Gastrocnemius medialis (tissue), 4 donors: ENCODE measurements at regions not wholly inside any gene's neighbourhood (a gene's known extent, or its start where the extent isn't known, plus 50 kb on each side); places are given as distances from the start of the nearest gene placed in this dataset.

Experiments
- POLR2A ChIP-seq, 2 donors: fragments of 450-650 bp; IDR thresholded peaks; one replicate each; pipeline ENCODE4 v1.6.1; 2017; ENCODE audit warnings: antibody characterized with exemption in 2 of 2, mild to moderate bottlenecking in 2 of 2, moderate library complexity in 2 of 2
- TF ChIP-seq, protein P1 (sequence below), 5 experiments: fragments of 450-650 bp in 3 of 5; fragments of 200-600 bp in 2 of 5; sonication (generic) in 2 of 5; IDR thresholded peaks in 4 of 5; conservative IDR thresholded peaks in 1 of 5; 1 replicate in 4 of 5; 2 replicates in 1 of 5; pipeline ENCODE4 v1.5.1; 2016 to 2019; ENCODE audit warnings: antibody characterized with exemption in 5 of 5, mild to moderate bottlenecking in 3 of 5, moderate library complexity in 3 of 5

DNA sequence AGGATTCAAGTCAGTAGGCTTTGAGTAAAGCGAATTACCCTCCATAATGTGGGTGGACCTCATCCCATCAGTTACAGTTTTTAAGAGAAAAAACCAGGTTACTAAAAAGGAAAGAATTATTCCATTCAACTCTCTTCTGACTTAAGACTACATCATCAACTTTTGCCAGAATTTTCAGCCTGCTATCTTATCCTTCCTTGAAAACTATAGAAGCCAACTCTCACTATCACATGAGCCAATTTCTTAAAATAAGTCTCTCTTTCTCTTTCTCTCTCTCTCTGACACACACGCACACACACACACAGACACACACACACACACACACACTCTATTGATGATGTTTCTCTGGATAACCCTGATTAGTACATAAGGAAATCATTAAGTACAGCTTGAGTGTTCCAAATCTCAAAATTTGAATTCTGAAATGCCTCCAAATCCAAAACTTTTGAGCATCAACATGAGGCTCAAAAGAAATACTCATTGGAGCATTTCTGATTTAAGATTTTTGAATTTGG, 217.0 kb upstream of the PRR20A start:
- no peak for TF ChIP-seq POLR2A (IDR thresholded peaks at IDR 0.05)
- TF ChIP-seq, protein P1, sequence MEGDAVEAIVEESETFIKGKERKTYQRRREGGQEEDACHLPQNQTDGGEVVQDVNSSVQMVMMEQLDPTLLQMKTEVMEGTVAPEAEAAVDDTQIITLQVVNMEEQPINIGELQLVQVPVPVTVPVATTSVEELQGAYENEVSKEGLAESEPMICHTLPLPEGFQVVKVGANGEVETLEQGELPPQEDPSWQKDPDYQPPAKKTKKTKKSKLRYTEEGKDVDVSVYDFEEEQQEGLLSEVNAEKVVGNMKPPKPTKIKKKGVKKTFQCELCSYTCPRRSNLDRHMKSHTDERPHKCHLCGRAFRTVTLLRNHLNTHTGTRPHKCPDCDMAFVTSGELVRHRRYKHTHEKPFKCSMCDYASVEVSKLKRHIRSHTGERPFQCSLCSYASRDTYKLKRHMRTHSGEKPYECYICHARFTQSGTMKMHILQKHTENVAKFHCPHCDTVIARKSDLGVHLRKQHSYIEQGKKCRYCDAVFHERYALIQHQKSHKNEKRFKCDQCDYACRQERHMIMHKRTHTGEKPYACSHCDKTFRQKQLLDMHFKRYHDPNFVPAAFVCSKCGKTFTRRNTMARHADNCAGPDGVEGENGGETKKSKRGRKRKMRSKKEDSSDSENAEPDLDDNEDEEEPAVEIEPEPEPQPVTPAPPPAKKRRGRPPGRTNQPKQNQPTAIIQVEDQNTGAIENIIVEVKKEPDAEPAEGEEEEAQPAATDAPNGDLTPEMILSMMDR (IDR thresholded peaks at IDR 0.05 in 4 of 5, conservative IDR thresholded peaks at IDR 0.05 in 1 of 5), result no peak
